ENCODE measurements at regions not wholly inside any gene's neighbourhood (a gene's known extent, or its start where the extent isn't known, plus 50 kb on each side); places are given as distances from the start of the nearest gene placed in this dataset.
"Not testable (repeated sequence)": the region's sequence is repeated elsewhere in the genome, so short reads cannot be mapped to it uniquely, and the experiment has no call there.

DNA sequence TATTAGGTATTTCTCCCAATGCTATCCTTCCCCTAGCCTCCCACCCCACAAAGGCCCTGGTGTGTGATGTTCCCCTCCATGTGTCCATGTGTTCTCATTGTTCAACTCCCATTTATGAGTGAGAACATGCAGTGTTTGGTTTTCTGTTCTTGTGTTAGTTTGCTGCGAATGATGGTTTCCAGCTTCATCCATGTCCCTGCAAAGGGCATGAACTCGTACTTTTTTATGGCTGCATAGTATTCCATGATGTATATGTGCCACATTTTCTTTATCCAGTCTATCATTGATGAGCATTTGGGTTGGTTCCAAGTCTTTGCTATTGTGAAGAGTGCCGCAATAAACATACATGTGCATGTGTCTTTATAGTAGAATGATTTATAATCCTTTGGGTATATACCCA is 309.9 kb downstream of the PHF14 start:
- TF ChIP-seq, protein P1, sequence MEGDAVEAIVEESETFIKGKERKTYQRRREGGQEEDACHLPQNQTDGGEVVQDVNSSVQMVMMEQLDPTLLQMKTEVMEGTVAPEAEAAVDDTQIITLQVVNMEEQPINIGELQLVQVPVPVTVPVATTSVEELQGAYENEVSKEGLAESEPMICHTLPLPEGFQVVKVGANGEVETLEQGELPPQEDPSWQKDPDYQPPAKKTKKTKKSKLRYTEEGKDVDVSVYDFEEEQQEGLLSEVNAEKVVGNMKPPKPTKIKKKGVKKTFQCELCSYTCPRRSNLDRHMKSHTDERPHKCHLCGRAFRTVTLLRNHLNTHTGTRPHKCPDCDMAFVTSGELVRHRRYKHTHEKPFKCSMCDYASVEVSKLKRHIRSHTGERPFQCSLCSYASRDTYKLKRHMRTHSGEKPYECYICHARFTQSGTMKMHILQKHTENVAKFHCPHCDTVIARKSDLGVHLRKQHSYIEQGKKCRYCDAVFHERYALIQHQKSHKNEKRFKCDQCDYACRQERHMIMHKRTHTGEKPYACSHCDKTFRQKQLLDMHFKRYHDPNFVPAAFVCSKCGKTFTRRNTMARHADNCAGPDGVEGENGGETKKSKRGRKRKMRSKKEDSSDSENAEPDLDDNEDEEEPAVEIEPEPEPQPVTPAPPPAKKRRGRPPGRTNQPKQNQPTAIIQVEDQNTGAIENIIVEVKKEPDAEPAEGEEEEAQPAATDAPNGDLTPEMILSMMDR (IDR thresholded peaks at IDR 0.05) = not testable (repeated sequence)
- TF ChIP-seq POLR2AphosphoS5 (IDR thresholded peaks at IDR 0.05; ENCODE audit: low read depth, low read length); SIN3A (IDR thresholded peaks at IDR 0.05; ENCODE audit: borderline replicate concordance, insufficient read depth, low read depth, low read length): not testable (repeated sequence)

Data from Panc1 (cell line).